Activated CD4-positive, alpha-beta T cell treated with anti-CD3 and anti-CD28 coated beads, Interleukin-2, amount 50 U/mL, for 24 hours (primary cell): ENCODE measurements at regions not wholly inside any gene's neighbourhood (a gene's known extent, or its start where the extent isn't known, plus 50 kb on each side); places are given as distances from the start of the nearest gene placed in this dataset.

Experiments used
- DNase-seq, 2 donors: peaks; one replicate each; pipeline ENCODE4 v3.0.0-alpha.2; 2020; ENCODE audit warnings: low read depth in 1 of 2, low spot score in 1 of 2

DNA sequence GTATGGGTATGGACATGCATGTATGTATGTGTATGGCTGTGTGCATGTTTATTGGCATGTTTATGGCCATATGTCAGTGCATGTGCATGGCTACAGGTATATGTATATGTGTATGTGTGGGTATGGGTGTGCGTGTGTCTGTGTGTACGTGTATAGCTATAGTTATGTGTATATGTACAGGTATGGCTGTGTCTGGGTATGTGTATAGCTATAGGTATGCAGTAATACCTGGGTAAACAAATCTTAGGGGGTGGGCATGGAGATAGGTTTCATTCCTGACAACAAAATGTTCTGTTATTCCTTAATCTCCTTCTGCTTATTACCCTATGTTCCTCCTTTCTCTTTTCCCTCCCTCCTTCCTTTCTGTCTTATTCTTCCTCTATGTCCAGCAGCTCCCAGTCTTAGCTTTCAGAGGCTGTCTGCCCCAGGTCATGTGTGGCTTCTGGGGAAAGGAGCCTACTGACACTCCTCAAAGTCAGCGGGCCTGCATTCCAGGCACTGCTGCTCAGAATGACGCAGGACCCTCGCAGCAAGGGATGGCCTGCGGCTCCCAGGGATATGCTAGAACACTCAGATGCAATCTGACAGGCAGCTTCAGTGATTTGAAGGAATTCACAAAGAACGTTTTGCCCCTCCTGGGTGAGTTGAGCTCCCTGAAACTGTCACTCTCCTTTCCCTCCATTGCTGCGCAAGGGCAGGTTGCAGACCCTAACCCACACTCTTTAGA lies 139.3 kb upstream of the PHACTR1 start:
- no peak for DNase-seq

DNA sequence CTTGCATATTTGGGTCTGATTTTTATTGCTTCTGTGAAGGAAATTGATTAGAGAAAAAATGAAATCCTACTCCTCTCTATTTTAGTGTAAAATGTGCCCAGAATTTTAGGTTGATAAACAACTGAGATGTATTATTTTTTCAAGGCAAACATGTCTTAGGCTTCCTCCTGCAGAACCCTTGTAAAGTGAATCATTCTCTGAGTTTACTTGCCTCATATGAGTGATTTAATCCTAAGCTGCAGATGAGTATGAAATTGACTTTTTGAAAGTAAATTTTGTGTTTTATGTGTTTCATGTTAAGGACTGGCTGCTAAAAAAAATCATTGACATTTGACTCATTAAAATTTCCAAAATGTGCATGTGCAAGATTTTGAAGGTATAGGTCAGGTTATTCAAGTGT lies 138.5 kb upstream of the PHACTR1 start:
- no peak for DNase-seq

DNA sequence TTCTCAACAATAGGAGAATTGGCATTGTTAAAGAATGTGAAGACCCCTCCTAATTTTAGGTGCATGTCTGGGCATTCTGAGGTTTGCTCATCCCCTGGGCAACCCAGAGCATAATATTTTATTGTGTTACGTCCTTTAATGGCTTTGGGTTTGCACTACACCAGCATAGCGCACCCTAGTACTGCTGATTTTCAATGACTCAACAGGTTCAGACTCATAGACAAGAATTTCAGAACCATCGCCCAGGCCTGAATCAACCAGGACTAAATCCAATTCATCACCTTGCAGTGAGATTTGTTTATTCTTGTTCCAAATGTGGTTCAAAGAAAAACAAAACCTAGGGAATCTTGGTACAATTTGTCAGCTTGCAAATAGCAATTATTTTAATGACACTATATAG lies 137.8 kb upstream of the PHACTR1 start:
- no peak for DNase-seq

- no peak for DNase-seq
Measured at GRCh38 chr6:12580290-12580689, 136.3 kb upstream of the PHACTR1 start.

DNA sequence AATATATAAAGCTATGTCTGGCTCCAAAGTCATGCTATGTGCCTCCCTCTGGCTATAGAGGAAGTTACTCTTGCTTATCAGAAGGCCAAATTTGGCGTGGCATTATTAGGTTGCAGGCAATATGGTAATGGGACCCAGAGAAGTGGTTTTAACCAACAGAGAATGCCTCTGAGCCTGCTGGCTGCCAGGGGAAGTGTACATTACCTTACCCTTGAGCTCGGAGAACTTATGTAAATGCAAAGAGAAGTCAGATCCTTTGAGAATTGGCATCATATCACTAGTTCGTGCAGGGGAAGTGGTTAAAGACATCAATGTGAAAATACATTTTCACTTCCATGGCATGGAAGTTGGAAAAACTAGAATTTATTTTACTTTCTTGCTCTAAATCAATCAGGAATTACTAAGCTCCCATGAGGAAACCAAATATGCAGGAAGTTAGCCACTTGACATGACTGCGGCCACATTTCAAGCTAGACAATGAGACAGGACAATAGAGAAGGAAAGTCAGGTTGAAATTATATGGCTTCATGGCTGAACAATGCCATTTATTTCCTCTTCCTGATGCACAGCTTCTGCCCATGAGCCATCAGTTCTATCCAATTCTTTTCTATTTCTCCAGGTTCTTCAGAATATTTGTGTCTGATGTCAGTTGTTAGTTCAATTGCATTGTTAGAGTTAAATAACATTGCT lies 134.0 kb upstream of the PHACTR1 start:
- no peak for DNase-seq

DNA sequence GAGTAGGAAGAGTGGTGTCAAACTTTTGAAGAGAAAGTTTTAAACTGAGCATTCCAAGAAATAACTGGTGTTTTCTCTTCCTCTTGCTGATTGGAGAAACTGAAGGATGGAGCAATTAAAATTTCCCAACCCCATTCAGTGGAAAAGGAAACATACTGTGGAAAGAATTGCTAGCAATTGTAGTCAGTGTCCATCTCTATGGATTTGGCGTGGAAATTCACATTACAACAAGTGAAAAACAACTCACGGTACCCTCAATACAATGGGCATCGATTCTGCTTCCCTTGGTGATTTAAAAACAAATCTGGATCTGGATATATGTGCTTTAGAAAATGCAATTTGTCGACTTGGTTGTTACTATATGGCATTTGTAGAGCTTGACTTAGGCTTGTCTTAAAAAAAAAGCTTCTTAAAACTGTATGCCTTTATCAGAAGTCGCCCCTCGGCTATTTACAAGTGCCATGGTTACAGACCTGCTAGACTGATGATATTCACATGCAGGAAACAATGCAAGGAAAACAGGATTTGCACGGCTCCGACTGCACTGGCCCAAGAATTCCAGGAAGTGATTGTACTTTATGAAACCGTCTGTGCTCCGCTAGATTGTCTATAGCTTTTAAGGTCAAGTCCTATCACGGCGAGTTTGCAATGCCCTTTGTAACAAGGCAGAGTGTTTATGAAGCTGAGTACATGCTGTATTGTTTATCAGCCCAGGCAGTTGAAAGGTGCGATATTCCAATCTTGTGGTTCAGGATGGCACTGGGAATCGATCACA lies 131.7 kb upstream of the PHACTR1 start:
- no peak for DNase-seq

DNA sequence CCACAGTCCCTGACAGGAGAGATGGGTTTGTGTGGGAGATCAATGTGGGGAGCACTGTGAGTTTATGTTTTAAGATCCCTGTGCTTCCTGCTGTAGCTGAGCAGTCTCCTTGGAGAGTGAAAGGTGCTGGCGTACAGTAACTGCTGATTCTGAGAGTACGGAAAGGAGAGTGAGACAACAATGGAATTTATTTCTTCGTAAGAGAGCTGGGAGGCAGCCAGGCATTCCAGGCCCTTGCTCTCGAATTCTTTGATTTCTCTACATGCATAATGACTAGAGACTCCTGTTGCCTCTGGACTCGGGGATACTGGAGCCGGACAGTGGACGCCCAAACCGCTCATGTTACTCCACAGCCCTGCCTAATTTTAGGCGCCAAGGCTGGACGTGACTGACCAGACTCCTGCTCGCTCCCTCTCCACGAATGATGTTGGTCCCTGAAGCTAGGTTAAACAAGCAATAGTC lies 131.0 kb upstream of the PHACTR1 start:
- no peak for DNase-seq

- DNase-seq: no peak
Measured at GRCh38 chr6:12586721-12587480, 129.7 kb upstream of the PHACTR1 start.

DNA sequence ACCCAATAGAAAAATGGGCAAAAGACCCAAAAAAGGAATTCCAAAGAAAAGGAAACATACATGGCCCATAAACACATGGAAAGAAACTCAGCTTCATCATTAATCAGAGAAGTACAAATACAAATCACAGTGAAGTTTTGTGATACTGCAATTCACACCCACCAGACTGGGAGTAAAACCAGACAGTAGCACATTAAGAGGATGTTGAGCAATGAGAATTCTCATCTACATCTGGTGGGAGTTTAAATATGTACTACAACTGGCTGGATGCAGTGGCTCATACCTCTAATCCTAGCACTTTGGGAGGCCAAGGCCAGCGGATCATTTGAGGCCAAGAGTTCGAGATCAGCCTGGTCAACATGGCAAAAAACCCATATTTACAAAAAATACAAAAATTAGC lies 125.7 kb upstream of the PHACTR1 start:
- no peak for DNase-seq

DNA sequence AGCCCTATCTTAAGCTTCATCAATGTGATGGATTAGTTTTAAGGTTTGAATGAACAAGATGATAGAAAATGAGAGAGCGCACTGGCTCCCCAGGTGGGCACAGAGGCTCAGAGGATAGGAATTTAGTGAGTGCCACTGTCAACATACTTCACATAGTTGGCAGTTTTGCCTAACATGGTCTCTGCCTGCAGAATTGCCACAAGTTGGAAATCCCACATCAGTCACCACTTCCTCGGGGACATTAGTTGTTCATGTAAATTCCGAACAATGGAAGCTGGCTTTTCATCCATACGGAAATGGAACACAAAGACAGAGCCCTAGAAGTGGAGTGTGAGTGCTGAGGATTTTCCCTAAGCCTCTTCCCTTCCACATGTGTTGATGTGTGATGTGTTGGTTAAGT lies 123.9 kb upstream of the PHACTR1 start:
- DNase-seq: no peak

DNA sequence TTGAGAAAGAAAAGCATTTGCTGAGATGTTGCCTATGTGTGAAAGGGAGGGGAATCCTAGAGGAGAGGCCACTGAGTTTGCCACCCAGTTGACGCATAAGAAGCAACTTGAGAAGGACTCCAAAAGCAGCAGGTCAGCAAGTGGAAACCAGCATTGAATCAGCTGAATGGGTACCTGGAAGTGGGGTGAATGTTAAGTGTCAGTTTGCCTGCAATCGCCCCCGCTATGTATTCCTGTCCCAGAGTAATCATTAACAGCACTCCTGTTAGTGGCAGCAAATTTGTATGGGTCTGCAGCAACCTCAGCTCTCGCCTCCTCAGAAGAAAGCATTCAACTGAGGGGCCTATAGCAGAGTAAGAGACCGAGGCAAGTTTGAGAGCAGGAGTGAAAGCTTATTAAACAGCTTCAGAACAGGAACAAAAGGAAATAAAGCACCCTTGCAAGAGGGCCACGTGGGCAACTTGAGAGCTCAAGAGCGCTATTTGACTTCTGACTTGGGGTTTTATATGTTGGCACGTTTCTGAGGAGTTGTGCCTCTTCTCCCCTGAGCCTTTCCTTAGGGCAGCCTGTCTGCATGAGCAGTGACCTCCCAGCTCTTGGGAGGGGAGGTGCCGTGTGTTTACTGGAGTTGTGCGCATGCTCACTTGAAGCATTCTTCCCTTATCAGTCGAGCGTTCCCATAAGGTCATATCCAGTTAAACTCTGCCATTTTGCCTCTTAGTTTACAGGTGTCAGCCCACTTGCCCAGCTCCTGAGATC lies 122.6 kb upstream of the PHACTR1 start:
- DNase-seq: no peak

- no peak for DNase-seq
Measured at GRCh38 chr6:12594530-12594893, 122.1 kb upstream of the PHACTR1 start.

- no peak for DNase-seq
Measured at GRCh38 chr6:12595161-12595811, 121.3 kb upstream of the PHACTR1 start.

DNA sequence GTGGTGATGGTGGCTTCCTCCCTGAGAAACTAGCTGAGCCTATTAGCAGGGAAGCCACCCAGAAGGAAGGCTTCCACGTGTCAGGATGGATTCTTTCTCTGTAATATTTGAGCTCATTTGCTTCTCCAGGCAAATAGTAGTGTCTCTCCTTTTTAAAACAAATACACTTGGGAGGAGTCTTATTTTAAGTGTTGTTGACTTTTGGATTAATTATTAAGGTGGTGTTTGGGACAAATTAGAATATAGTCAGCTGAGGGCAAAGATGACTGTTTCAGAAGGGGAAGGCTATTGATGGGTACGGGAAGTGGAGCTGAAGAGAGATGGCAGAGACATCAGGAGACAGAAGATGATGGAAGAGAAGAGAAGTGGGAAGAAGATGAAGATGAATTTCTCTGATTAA lies 119.8 kb upstream of the PHACTR1 start:
- no peak for DNase-seq

DNA sequence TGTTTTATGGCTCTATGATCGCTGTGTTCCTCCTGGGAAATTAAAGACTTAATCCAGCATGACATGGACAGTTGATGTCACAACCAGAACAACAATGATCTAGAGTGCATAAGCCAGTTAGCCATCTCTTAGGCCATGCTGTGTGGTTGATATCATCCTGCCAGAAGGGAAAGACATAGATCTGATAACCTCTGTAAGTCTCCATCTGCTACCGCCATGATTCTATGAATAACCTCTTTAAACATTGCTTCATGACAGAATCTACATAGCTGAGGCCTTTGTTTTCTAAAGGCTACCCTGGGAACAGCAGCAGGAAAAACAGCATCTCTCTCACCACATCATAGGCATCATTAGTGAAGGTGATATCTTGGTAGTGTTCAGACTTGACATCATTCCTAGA lies 117.6 kb upstream of the PHACTR1 start:
- no peak for DNase-seq

DNA sequence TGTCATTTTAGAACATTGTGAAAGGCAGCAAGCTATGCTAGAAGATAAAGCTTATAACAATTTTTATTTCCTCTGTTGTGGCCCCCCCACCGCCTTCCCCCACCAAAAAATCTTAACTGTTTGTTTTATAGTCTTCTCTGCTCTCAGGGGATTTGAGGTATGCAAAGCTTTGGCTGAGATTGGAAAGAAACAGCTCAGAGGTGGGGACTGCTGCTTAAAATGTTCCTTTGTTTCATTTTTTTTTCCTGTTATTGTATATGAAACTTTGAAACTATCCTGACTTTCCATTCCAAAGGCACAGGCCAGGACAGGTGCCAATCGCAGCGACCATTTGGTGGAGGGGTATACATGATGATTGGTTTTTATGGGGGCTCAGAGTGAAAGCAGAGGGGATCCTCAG lies 114.7 kb upstream of the PHACTR1 start:
- no peak for DNase-seq

GRCh38 chr6:12602342-12602741 lies 114.2 kb upstream of the PHACTR1 start:
- no peak for DNase-seq

- no peak for DNase-seq
Measured at GRCh38 chr6:12602951-12603672, 113.5 kb upstream of the PHACTR1 start.

GRCh38 chr6:12603673-12604049 lies 112.9 kb upstream of the PHACTR1 start:
- no peak for DNase-seq
